ENCODE measurements at regions not wholly inside any gene's neighbourhood (a gene's known extent, or its start where the extent isn't known, plus 50 kb on each side); places are given as distances from the start of the nearest gene placed in this dataset.

DNA sequence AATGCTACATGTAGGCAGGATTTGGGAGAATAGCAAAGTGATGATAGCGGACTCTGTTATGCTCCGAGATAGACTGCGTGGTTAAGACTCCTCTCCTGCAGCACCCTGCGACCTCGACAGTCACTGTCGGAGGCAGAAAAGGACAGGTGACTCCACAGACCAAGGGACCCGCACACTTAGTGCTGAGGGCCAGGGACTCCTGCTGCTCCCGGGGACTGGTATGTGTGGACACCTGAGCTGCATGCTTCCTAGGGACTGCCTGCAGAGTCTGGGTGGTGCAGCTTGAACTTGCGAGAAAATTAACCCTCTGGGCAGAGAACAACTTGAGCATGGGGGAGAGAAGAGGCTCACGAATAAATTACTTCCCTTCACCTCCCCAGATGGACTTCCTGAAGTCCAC is 407.1 kb upstream of the PFKP start:
- Histone ChIP-seq H3K9ac (ENCODE audit: low read length) (no peak overlapping the region), H3K9me3 (ENCODE audit: low read length) (no peaks in the 10 kb centered on the region), H3K4me2 (ENCODE audit: low read length) (no peak overlapping the region), H3K27ac (ENCODE audit: low read length) (no peak overlapping the region), H4K20me1 (ENCODE audit: low read length) (no peaks in the 10 kb centered on the region), H2AFZ (ENCODE audit: low read length) (no peak overlapping the region), H3K4me1 (ENCODE audit: insufficient read depth, low read length) (no peaks in the 10 kb centered on the region), H3K36me3 (ENCODE audit: low read depth, low read length) (no peaks in the 10 kb centered on the region), H3K9me2 (replicated peaks; ENCODE audit: low read length) (no peaks in the 10 kb centered on the region), H3F3A (ENCODE audit: low read length, unreplicated experiment) (no peaks in the 10 kb centered on the region), H3K27me3 (ENCODE audit: low read length) (no peaks in the 10 kb centered on the region), H3K79me2 (ENCODE audit: low read length) (no peaks in the 10 kb centered on the region), H3K4me3 (ENCODE audit: low read length) (no peak overlapping the region)
- POLR2A ChIA-PET (ENCODE audit: unreplicated experiment), result no interaction called here
- no TSS peak for BruUV-seq (replicated peaks)
- DNase-seq (no peak), ATAC-seq (no peak)
- no peak for TF ChIP-seq EZH2phosphoT487 (IDR thresholded peaks at IDR 0.05; ENCODE audit: borderline replicate concordance, low read length)
- CTCF ChIA-PET, result no interaction called here
- intact Hi-C loops (cut with micrococcal nuclease), result no loop called here

DNA sequence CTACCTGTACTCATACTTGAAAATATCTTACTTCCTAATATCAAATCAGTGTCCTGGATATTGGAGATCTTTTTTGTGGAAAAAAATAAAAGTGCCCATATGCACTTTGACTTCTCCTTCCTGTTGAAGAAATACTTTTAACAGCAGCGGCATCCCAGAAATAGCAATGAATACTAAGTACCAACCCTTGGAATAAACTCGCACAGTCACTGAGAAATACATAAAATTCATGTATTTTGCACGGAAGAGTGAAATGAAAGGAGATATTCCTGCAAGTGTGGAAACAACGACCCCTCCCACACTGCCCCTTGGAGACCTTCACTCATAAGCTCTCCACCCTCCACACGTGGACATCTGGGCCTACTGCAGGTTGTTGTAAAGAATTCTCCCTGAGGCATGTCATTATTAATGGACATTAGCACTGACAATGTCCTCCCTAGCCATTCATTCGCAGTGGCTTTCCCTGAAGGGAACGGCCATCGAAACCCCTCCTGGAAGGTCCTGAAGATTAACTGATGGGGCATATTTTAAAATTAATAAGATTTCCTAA is 407.6 kb upstream of the PFKP start:
- intact Hi-C loops (cut with micrococcal nuclease), result no loop called here
- DNase-seq, result no peak
- Histone ChIP-seq H3K4me1 (ENCODE audit: insufficient read depth, low read length) (no peaks in the 10 kb centered on the region), H3K9me2 (replicated peaks; ENCODE audit: low read length) (no peaks in the 10 kb centered on the region), H4K20me1 (ENCODE audit: low read length) (no peaks in the 10 kb centered on the region), H3K4me3 (ENCODE audit: low read length) (no peak overlapping the region), H3K9me3 (ENCODE audit: low read length) (no peaks in the 10 kb centered on the region), H3K4me2 (ENCODE audit: low read length) (no peak overlapping the region), H3K9ac (ENCODE audit: low read length) (no peak overlapping the region), H3K79me2 (ENCODE audit: low read length) (no peaks in the 10 kb centered on the region), H3K27me3 (ENCODE audit: low read length) (no peaks in the 10 kb centered on the region), H2AFZ (ENCODE audit: low read length) (no peak overlapping the region), H3F3A (ENCODE audit: low read length, unreplicated experiment) (no peaks in the 10 kb centered on the region), H3K36me3 (ENCODE audit: low read depth, low read length) (no peaks in the 10 kb centered on the region), H3K27ac (ENCODE audit: low read length) (no peak overlapping the region)
- TF ChIP-seq EZH2 (IDR thresholded peaks at IDR 0.05; ENCODE audit: low read length, unreplicated experiment), result no peak
- TF ChIP-seq EZH2phosphoT487 (IDR thresholded peaks at IDR 0.05; ENCODE audit: borderline replicate concordance, low read length), result no peak
- TF ChIP-seq, protein P1, sequence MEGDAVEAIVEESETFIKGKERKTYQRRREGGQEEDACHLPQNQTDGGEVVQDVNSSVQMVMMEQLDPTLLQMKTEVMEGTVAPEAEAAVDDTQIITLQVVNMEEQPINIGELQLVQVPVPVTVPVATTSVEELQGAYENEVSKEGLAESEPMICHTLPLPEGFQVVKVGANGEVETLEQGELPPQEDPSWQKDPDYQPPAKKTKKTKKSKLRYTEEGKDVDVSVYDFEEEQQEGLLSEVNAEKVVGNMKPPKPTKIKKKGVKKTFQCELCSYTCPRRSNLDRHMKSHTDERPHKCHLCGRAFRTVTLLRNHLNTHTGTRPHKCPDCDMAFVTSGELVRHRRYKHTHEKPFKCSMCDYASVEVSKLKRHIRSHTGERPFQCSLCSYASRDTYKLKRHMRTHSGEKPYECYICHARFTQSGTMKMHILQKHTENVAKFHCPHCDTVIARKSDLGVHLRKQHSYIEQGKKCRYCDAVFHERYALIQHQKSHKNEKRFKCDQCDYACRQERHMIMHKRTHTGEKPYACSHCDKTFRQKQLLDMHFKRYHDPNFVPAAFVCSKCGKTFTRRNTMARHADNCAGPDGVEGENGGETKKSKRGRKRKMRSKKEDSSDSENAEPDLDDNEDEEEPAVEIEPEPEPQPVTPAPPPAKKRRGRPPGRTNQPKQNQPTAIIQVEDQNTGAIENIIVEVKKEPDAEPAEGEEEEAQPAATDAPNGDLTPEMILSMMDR (conservative IDR thresholded peaks at IDR 0.05; ENCODE audit: low read depth, low read length), result no peak
- no TSS peak for BruUV-seq (replicated peaks)
- POLR2A ChIA-PET (ENCODE audit: unreplicated experiment), result no interaction called here
- CTCF ChIA-PET, result no interaction called here
- no peak for ATAC-seq

DNA sequence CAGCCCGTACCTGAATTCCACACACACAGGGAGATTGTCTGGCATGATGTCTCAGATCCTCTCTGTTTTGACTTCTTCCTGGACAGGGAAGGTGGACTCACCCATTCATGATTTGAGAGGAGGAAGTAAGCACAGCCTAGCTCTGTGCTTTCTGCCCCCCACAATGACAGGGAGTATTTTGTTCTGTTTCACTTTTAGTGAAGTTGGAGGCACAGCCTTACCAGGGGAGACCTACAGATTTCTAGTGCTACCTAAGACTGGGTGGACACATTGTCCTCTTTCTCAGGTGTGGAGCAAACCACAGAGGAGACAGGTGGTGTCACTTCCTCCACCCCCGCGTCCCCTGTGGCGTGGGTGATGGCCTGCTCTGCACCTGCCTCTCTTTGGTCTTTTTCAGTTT is 408.6 kb upstream of the PFKP start:
- no peak overlapping the region for H3K4me3 ChIP-seq (ENCODE audit: low read length)
- no peak overlapping the region for H3K9ac ChIP-seq (ENCODE audit: low read length)
- H3K79me2 ChIP-seq (ENCODE audit: low read length), result no peaks in the 10 kb centered on the region
- TF ChIP-seq EZH2phosphoT487 (IDR thresholded peaks at IDR 0.05; ENCODE audit: borderline replicate concordance, low read length) (no peak), EZH2 (IDR thresholded peaks at IDR 0.05; ENCODE audit: low read length, unreplicated experiment) (no peak)
- TF ChIP-seq, protein P1 (conservative IDR thresholded peaks at IDR 0.05; ENCODE audit: low read depth, low read length), result no peak
- no peaks in the 10 kb centered on the region for H3K36me3 ChIP-seq (ENCODE audit: low read depth, low read length)
- no TSS peak for BruUV-seq (replicated peaks)
- ChIA-PET CTCF (no interaction called here), POLR2A (ENCODE audit: unreplicated experiment) (no interaction called here)
- no peak overlapping the region for H2AFZ ChIP-seq (ENCODE audit: low read length)
- no peaks in the 10 kb centered on the region for H3F3A ChIP-seq (ENCODE audit: low read length, unreplicated experiment)
- no peaks in the 10 kb centered on the region for H3K27me3 ChIP-seq (ENCODE audit: low read length)
- no peak for DNase-seq
- no peak overlapping the region for H3K27ac ChIP-seq (ENCODE audit: low read length)
- intact Hi-C loops (cut with micrococcal nuclease), result no loop called here
- H3K4me1 ChIP-seq (ENCODE audit: insufficient read depth, low read length), result no peaks in the 10 kb centered on the region
- no peaks in the 10 kb centered on the region for H3K9me2 ChIP-seq (replicated peaks; ENCODE audit: low read length)
- H4K20me1 ChIP-seq (ENCODE audit: low read length), result no peaks in the 10 kb centered on the region
- H3K9me3 ChIP-seq (ENCODE audit: low read length), result no peaks in the 10 kb centered on the region
- H3K4me2 ChIP-seq (ENCODE audit: low read length), result no peak overlapping the region
- no peak for ATAC-seq

All from PC-3 (cell line).